Keratinocyte (primary cell): ENCODE measurements at regions not wholly inside any gene's neighbourhood (a gene's known extent, or its start where the extent isn't known, plus 50 kb on each side); places are given as distances from the start of the nearest gene placed in this dataset.

Source experiments
- DNase-seq: peaks from one replicate; pipeline ENCODE4 v3.0.0-alpha.2; 2011; ENCODE audit warnings: low read depth, missing footprints, low spot score
- FAIRE-seq: peaks from 2 replicates; lab custom pipeline; 2011; peaks lifted over from hg19 to GRCh38; lab: Jason Lieb, UNC
- H2AFZ ChIP-seq: 2 replicates; pipeline ENCODE4 v1.6.0; 2012; ENCODE audit warnings: low read length, control low read depth, inconsistent platforms; ENCODE audit not compliant: control insufficient read depth
- H3K27ac ChIP-seq: 2 replicates; pipeline ENCODE4 v1.5.1; 2011; ENCODE audit warnings: low read length; ENCODE audit not compliant: control insufficient read depth, insufficient read depth
- H3K27me3 ChIP-seq: 3 replicates; pipeline ENCODE4 v1.6.0; 2011; ENCODE audit warnings: low read length; ENCODE audit not compliant: control insufficient read depth, insufficient read depth; ENCODE audit errors: extremely low read depth
- H3K36me3 ChIP-seq, 2 experiments: 2 replicates in 1 of 2; 3 replicates in 1 of 2; pipeline ENCODE4 v1.5.1; 2011; ENCODE audit warnings: low read length in 2 of 2, mild to moderate bottlenecking in 1 of 2; ENCODE audit not compliant: control insufficient read depth in 2 of 2, insufficient read depth in 2 of 2; ENCODE audit errors: extremely low read depth in 1 of 2
- H3K4me1 ChIP-seq: 3 replicates; pipeline ENCODE4 v1.5.1; 2011; ENCODE audit warnings: low read length; ENCODE audit not compliant: control insufficient read depth, insufficient read depth; ENCODE audit errors: extremely low read depth
- H3K4me2 ChIP-seq: 3 replicates; pipeline ENCODE4 v1.6.0; 2011; ENCODE audit warnings: low read depth, low read length; ENCODE audit not compliant: control insufficient read depth, insufficient read depth; ENCODE audit errors: extremely low read depth
- H3K4me3 ChIP-seq, 3 experiments: fragments of 200-600 bp in 1 of 3; sonication (generic) in 1 of 3; 2 replicates in 2 of 3; 3 replicates in 1 of 3; pipeline ENCODE4 v1.5.1; 2011 to 2016; ENCODE audit warnings: low read length in 3 of 3, mild to moderate bottlenecking in 3 of 3, control low read depth in 2 of 3, inconsistent platforms in 1 of 3, low read depth in 1 of 3, mixed read lengths in 1 of 3, mixed run types in 1 of 3, moderate library complexity in 1 of 3; ENCODE audit not compliant: control insufficient read depth in 2 of 3, insufficient read depth in 2 of 3; ENCODE audit errors: extremely low read depth in 1 of 3
- H3K79me2 ChIP-seq: 2 replicates; pipeline ENCODE4 v1.6.0; 2012; ENCODE audit warnings: low read length; ENCODE audit not compliant: control insufficient read depth, insufficient read depth
- H3K9ac ChIP-seq: 3 replicates; pipeline ENCODE4 v1.6.0; 2011; ENCODE audit warnings: low read length; ENCODE audit not compliant: control insufficient read depth, insufficient read depth; ENCODE audit errors: extremely low read depth
- H3K9me1 ChIP-seq: 3 replicates; pipeline ENCODE4 v1.6.0; 2011; ENCODE audit warnings: low read length; ENCODE audit not compliant: control insufficient read depth, insufficient read depth; ENCODE audit errors: extremely low read depth
- H3K9me3 ChIP-seq: 2 replicates; pipeline ENCODE4 v1.5.1; 2012; ENCODE audit warnings: low read depth, low read length; ENCODE audit not compliant: control insufficient read depth
- H4K20me1 ChIP-seq: 3 replicates; pipeline ENCODE4 v1.6.0; 2011; ENCODE audit warnings: low read length; ENCODE audit not compliant: control insufficient read depth, insufficient read depth; ENCODE audit errors: extremely low read depth
- EZH2 ChIP-seq: IDR thresholded peaks from one replicate; pipeline ENCODE4 v1.6.1; 2012; ENCODE audit warnings: inconsistent platforms, mild to moderate bottlenecking, low read length, moderate library complexity
- dilution Hi-C: fragments of 300-500 bp; cut with MboI; formaldehyde crosslinking; loops from one replicate; pipeline ENCODE4 v1.7.0; 2020; ENCODE audit warnings: low sequenced_read_pairs; ENCODE audit not compliant: extremely low pct_ligation_motif_present
- TF ChIP-seq, protein P1 (sequence below), 3 experiments: IDR thresholded peaks in 1 of 3; conservative IDR thresholded peaks in 1 of 3; optimal IDR thresholded peaks in 1 of 3; 2 replicates in 2 of 3; 3 replicates in 1 of 3; pipeline versions ENCODE3 to v1.5.1; 2011; ENCODE audit warnings: low read length in 3 of 3, mild to moderate bottlenecking in 3 of 3, moderate library complexity in 2 of 3, control low read depth in 1 of 3, inconsistent platforms in 1 of 3; ENCODE audit not compliant: insufficient read depth in 2 of 3; ENCODE audit errors: extremely low read depth in 1 of 3

DNA sequence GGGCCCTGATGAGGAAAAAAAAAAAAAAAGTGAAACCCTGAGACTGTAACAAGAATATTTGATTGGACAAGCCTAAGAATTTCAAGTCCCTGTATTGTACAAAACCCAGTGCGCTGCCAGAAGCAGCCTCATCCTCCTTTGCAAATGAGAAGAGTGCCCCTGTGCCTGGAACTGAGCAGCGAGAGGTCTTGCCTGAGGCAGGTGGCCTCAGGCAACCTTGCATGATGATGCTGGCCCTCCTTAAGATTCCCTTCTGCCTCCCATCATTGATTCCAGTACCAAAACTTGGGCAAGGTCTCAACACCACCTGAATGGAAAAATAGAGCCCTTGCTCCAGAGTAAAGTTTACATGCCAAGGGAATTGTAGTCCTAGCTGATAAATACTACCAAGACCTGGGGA is 129.6 kb upstream of the RAB4A start:
- Histone ChIP-seq H4K20me1 (peaks cover 3% of the 10 kb centered on the region), H3K27me3 (peaks cover 39% of the 10 kb centered on the region), H3K9me3 (no peaks in the 10 kb centered on the region), H3K9me1 (no peaks in the 10 kb centered on the region), H3K36me3 (no peaks in the 10 kb centered on the region), H3K4me1 (no peaks in the 10 kb centered on the region), H3K79me2 (no peaks in the 10 kb centered on the region), H3K4me3 (no peak overlapping the region), H3K27ac (no peak overlapping the region), H2AFZ (no peak overlapping the region), H3K4me2 (no peak overlapping the region), H3K9ac (no peak overlapping the region)
- DNase-seq (no peak), FAIRE-seq (no peak)
- dilution Hi-C loops: no loop called here
- TF ChIP-seq, protein P1, sequence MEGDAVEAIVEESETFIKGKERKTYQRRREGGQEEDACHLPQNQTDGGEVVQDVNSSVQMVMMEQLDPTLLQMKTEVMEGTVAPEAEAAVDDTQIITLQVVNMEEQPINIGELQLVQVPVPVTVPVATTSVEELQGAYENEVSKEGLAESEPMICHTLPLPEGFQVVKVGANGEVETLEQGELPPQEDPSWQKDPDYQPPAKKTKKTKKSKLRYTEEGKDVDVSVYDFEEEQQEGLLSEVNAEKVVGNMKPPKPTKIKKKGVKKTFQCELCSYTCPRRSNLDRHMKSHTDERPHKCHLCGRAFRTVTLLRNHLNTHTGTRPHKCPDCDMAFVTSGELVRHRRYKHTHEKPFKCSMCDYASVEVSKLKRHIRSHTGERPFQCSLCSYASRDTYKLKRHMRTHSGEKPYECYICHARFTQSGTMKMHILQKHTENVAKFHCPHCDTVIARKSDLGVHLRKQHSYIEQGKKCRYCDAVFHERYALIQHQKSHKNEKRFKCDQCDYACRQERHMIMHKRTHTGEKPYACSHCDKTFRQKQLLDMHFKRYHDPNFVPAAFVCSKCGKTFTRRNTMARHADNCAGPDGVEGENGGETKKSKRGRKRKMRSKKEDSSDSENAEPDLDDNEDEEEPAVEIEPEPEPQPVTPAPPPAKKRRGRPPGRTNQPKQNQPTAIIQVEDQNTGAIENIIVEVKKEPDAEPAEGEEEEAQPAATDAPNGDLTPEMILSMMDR (optimal IDR thresholded peaks at IDR 0.05 in 1 of 3, IDR thresholded peaks at IDR 0.05 in 1 of 3, conservative IDR thresholded peaks at IDR 0.05 in 1 of 3; ENCODE audit: extremely low read depth in 1 of 3, insufficient read depth in 2 of 3, low read length in 3 of 3): no peak
- no peak for TF ChIP-seq EZH2

DNA sequence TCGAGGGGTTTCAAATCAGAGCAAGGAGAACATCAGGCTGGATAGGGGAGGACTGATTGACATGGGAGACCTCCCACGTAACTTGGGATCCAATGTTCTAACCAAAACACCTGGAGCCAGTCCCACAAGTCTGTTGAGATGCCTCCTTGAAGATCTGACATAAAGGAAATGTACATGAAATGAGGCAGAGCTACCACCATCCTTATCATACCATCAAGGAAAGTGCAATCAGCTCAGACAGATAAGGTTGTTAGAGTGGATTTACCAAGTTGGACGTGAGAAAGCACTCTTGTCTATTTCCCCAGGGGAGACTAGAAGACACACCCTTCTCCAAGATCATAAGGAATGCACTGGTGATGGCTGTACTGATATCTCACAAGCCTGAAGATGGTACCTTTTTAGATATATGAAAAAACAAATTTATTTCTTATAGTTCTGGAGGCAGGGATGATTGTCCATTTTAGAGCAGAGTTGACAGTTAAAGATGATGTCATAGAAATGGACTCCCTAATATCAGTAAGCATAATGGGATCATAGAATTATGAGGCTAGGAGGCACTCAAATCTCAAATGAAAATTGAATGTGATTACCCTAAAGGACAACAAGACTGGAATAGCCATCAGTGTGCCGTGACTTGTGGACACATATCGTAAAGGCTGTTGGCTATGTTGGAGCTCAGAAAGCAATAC is 129.1 kb upstream of the RAB4A start:
- DNase-seq (no peak), FAIRE-seq (no peak)
- peaks cover 3% of the 10 kb centered on the region for H4K20me1 ChIP-seq
- no peaks in the 10 kb centered on the region for H3K9me1 ChIP-seq
- no peak overlapping the region for H3K4me3 ChIP-seq
- no peak overlapping the region for H2AFZ ChIP-seq
- no peak for TF ChIP-seq EZH2
- TF ChIP-seq, protein P1 (optimal IDR thresholded peaks at IDR 0.05 in 1 of 3, IDR thresholded peaks at IDR 0.05 in 1 of 3, conservative IDR thresholded peaks at IDR 0.05 in 1 of 3; ENCODE audit: extremely low read depth in 1 of 3, insufficient read depth in 2 of 3, low read length in 3 of 3): no peak
- H3K79me2 ChIP-seq: no peaks in the 10 kb centered on the region
- H3K36me3 ChIP-seq: no peaks in the 10 kb centered on the region
- peaks cover 39% of the 10 kb centered on the region for H3K27me3 ChIP-seq
- no peak overlapping the region for H3K27ac ChIP-seq
- H3K4me1 ChIP-seq: no peaks in the 10 kb centered on the region
- no peaks in the 10 kb centered on the region for H3K9me3 ChIP-seq
- dilution Hi-C loops: no loop called here
- H3K9ac ChIP-seq: no peak overlapping the region
- H3K4me2 ChIP-seq: no peak overlapping the region
